OCI-M2 (cell line): ENCODE measurements at regions not wholly inside any gene's neighbourhood (a gene's known extent, or its start where the extent isn't known, plus 50 kb on each side); places are given as distances from the start of the nearest gene placed in this dataset.

Experiments used
- DNase-seq: peaks from one replicate; lab custom pipeline; 2025; ENCODE audit not compliant: unreplicated experiment; lab: John Stamatoyannopoulos, UW

- no peak for DNase-seq
Observed at GRCh38 chr3:99240700-99241099, 339.2 kb upstream of the DCBLD2 start.

GRCh38 chr3:99236576-99236975 lies 335.1 kb upstream of the DCBLD2 start:
- DNase-seq, result no peak

GRCh38 chr3:99232696-99233095 lies 331.2 kb upstream of the DCBLD2 start:
- no peak for DNase-seq

GRCh38 chr3:99218468-99218867 lies 317.0 kb upstream of the DCBLD2 start:
- DNase-seq, result no peak

GRCh38 chr3:99212969-99213368 lies 311.5 kb upstream of the DCBLD2 start:
- no peak for DNase-seq

GRCh38 chr3:99211309-99211708 lies 309.8 kb upstream of the DCBLD2 start:
- DNase-seq, result no peak

- no peak for DNase-seq
Observed at GRCh38 chr3:99199021-99199420, 297.5 kb upstream of the DCBLD2 start.

- no peak for DNase-seq
Observed at GRCh38 chr3:99191186-99191585, 289.7 kb upstream of the DCBLD2 start.

- DNase-seq, result no peak
Observed at GRCh38 chr3:99188936-99189335, 287.4 kb upstream of the DCBLD2 start.

GRCh38 chr3:99186016-99186415 lies 284.5 kb upstream of the DCBLD2 start:
- DNase-seq, result no peak

GRCh38 chr3:99176169-99176964 lies 274.9 kb upstream of the DCBLD2 start:
- no peak for DNase-seq

- no peak for DNase-seq
Observed at GRCh38 chr3:99175276-99175812, 273.8 kb upstream of the DCBLD2 start.

- no peak for DNase-seq
Observed at GRCh38 chr3:99172736-99173657, 271.5 kb upstream of the DCBLD2 start.

- DNase-seq, result no peak
Observed at GRCh38 chr3:99171800-99172199, 270.3 kb upstream of the DCBLD2 start.

- no peak for DNase-seq
Observed at GRCh38 chr3:99170867-99171517, 269.5 kb upstream of the DCBLD2 start.

- no peak for DNase-seq
Observed at GRCh38 chr3:99167071-99167470, 265.6 kb upstream of the DCBLD2 start.

- DNase-seq, result no peak
Observed at GRCh38 chr3:99163314-99163713, 261.8 kb upstream of the DCBLD2 start.

- DNase-seq, result no peak
Observed at GRCh38 chr3:99159220-99159762, 257.8 kb upstream of the DCBLD2 start.

- DNase-seq, result no peak
Observed at GRCh38 chr3:99145031-99145430, 243.5 kb upstream of the DCBLD2 start.

GRCh38 chr3:99143493-99143892 lies 242.0 kb upstream of the DCBLD2 start:
- no peak for DNase-seq

GRCh38 chr3:99134986-99135385 lies 233.5 kb upstream of the DCBLD2 start:
- no peak for DNase-seq
